ENCODE measurements at regions not wholly inside any gene's neighbourhood (a gene's known extent, or its start where the extent isn't known, plus 50 kb on each side); places are given as distances from the start of the nearest gene placed in this dataset.

- no peaks in the 10 kb centered on the region for H3K4me1 ChIP-seq
- WGBS (ENCODE audit: insufficient coverage, low coverage, low lambda C conversion rate, missing lambda C conversion rate), result 9% methylated on average over 9 of the region's 9 CpGs
- H3K36me3 ChIP-seq, result no peaks in the 10 kb centered on the region
- DNase-seq, result no peak
- no peak overlapping the region for H3K4me3 ChIP-seq
- no peaks in the 10 kb centered on the region for H3K27me3 ChIP-seq
- H3K9me3 ChIP-seq, result no peaks in the 10 kb centered on the region
- H3K27ac ChIP-seq, result peak overlapping the region in 1 of 3 donors; percentile 2
- TF ChIP-seq POLR2A (IDR thresholded peaks at IDR 0.05), result no peak
- TF ChIP-seq CTCF (IDR thresholded peaks at IDR 0.05), result peak in 1 of 4 donors; percentile 6
- ATAC-seq, result peak; percentile 67 to 86 (median 78)
- intact Hi-C loops (cut with DNase I), result no loop called here
Measured at GRCh38 chr4:123856689-123857545, 460.3 kb downstream of the SPRY1 start.

GRCh38 chr4:123858465-123858864 is 461.9 kb downstream of the SPRY1 start:
- intact Hi-C loops (cut with DNase I), result no loop called here
- WGBS (ENCODE audit: insufficient coverage, low coverage, low lambda C conversion rate, missing lambda C conversion rate), result 40% methylated on average over 1 of the region's 1 CpG
- H3K36me3 ChIP-seq, result no peaks in the 10 kb centered on the region
- H3K4me3 ChIP-seq, result no peak overlapping the region
- ATAC-seq, result no peak
- H3K27ac ChIP-seq, result no peak overlapping the region
- no peak for TF ChIP-seq POLR2A (IDR thresholded peaks at IDR 0.05)
- TF ChIP-seq CTCF (IDR thresholded peaks at IDR 0.05), result no peak
- DNase-seq, result no peak
- H3K27me3 ChIP-seq, result no peaks in the 10 kb centered on the region
- H3K4me1 ChIP-seq, result no peaks in the 10 kb centered on the region
- H3K9me3 ChIP-seq, result no peaks in the 10 kb centered on the region

GRCh38 chr4:123862812-123863211 is 466.2 kb downstream of the SPRY1 start:
- Histone ChIP-seq H3K9me3 (no peaks in the 10 kb centered on the region), H3K27ac (no peak overlapping the region), H3K36me3 (no peaks in the 10 kb centered on the region), H3K27me3 (no peaks in the 10 kb centered on the region), H3K4me1 (no peaks in the 10 kb centered on the region), H3K4me3 (no peak overlapping the region)
- 67% methylated on average over 4 of the region's 4 CpGs for WGBS (ENCODE audit: insufficient coverage, low coverage, low lambda C conversion rate, missing lambda C conversion rate)
- DNase-seq (no peak), ATAC-seq (no peak)
- TF ChIP-seq POLR2A (IDR thresholded peaks at IDR 0.05), result no peak
- no peak for TF ChIP-seq CTCF (IDR thresholded peaks at IDR 0.05)
- intact Hi-C loops (cut with DNase I), result no loop called here

GRCh38 chr4:123866796-123867195 is 470.2 kb downstream of the SPRY1 start:
- no peak for DNase-seq
- intact Hi-C loops (cut with DNase I), result no loop called here

More at GRCh38 chr4:123866796-123867195, 470.2 kb downstream of the SPRY1 start:
- 56% methylated on average over 2 of the region's 2 CpGs for WGBS (ENCODE audit: insufficient coverage, low coverage, low lambda C conversion rate, missing lambda C conversion rate)
- no peak overlapping the region for H3K4me3 ChIP-seq
- no peaks in the 10 kb centered on the region for H3K27me3 ChIP-seq
- H3K4me1 ChIP-seq, result no peaks in the 10 kb centered on the region
- no peak overlapping the region for H3K27ac ChIP-seq
- no peaks in the 10 kb centered on the region for H3K9me3 ChIP-seq
- no peak for ATAC-seq
- TF ChIP-seq POLR2A (IDR thresholded peaks at IDR 0.05), result no peak
- TF ChIP-seq CTCF (IDR thresholded peaks at IDR 0.05), result no peak
- H3K36me3 ChIP-seq, result no peaks in the 10 kb centered on the region
